ENCODE measurements at regions not wholly inside any gene's neighbourhood (a gene's known extent, or its start where the extent isn't known, plus 50 kb on each side); places are given as distances from the start of the nearest gene placed in this dataset.

DNA sequence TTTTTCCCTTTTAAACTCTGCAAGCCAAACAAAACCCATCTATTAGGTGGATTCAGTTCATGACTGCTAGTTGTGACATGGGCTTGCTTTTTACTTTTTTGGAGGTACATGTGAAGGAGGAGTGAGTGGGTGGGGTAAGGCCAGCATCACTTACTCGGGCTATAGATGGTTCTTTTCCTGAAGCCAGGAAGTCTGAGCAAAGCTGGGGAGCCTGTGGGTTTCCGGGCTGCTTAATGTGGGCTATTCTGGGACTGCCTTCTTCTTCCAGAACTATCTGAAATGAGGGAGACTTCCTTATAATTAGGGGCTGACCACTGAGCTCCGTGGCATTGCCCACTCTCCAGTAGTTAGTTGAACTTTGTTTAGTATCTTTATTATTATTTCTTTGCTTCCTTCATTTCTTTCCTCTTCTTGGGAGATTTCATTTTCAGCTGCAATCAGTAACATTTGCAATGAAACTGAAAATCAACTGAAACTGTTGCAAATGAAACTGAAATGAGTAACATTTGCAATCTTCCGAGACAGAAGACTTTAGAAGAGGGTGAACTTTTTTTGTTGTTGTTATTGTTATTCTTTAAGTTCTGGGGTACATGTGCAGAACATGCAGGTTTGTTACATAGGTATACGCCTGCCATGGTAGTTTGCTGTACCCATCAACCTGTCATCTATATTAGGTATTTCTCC lies 204.9 kb downstream of the LRRC70 start:
- Histone ChIP-seq H3K36me3 (ENCODE audit: control insufficient read depth, insufficient read depth, low read length) (no peaks in the 10 kb centered on the region), H2AFZ (no peak overlapping the region), H3K27me3 (ENCODE audit: control insufficient read depth, insufficient read depth, low read length) (no peaks in the 10 kb centered on the region), H3K4me3 (ENCODE audit: low read depth, low read length) (no peak overlapping the region), H3K9me3 (ENCODE audit: control insufficient read depth, low read length) (no peaks in the 10 kb centered on the region), H3K9ac (no peak overlapping the region), H3K4me2 (ENCODE audit: low read length) (no peak overlapping the region), H3K27ac (no peak overlapping the region), H3K4me1 (no peaks in the 10 kb centered on the region), H3K79me2 (no peaks in the 10 kb centered on the region)
- TF ChIP-seq, protein P1, sequence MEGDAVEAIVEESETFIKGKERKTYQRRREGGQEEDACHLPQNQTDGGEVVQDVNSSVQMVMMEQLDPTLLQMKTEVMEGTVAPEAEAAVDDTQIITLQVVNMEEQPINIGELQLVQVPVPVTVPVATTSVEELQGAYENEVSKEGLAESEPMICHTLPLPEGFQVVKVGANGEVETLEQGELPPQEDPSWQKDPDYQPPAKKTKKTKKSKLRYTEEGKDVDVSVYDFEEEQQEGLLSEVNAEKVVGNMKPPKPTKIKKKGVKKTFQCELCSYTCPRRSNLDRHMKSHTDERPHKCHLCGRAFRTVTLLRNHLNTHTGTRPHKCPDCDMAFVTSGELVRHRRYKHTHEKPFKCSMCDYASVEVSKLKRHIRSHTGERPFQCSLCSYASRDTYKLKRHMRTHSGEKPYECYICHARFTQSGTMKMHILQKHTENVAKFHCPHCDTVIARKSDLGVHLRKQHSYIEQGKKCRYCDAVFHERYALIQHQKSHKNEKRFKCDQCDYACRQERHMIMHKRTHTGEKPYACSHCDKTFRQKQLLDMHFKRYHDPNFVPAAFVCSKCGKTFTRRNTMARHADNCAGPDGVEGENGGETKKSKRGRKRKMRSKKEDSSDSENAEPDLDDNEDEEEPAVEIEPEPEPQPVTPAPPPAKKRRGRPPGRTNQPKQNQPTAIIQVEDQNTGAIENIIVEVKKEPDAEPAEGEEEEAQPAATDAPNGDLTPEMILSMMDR (IDR thresholded peaks at IDR 0.05), result no peak

DNA sequence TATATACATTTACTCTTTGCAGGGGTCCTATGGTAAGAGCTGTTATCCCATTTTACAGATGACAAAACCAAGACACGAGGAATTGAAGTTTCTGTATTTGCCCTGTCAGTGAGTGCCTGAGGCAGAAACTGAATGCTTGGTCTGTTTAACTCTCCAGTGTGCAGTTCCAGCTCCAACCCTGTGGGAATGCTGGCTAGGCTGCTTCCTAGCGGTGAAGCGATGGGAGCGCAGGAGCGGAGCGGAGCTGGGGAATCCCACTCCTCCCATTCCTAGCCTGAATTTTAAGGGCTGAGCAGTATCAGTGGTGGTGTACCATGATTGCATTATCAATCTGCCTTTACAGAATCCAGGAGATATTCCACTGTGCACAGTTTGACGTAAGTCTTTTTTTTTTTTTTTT lies 202.3 kb downstream of the LRRC70 start:
- H3K4me2 ChIP-seq (ENCODE audit: low read length), result no peak overlapping the region
- TF ChIP-seq, protein P1 (IDR thresholded peaks at IDR 0.05), result no peak

DNA sequence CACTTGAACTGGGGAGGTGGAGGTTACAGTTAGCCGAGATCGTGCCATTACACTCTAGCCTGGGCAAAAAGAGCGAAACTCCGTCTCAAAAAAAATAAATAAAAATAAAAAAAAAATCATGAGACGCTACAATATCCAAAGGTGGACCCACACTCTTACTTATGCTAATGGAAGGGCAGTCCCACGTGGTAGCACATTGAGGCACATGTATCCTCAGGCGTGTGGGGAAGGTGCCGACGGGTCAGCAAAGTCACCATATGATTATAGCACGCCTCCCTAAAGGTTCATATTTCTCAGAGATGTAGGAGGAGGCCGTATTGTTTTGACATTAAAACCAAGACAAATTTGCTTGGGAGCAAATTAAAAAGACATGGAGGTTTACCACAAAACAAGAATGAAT lies 201.6 kb downstream of the LRRC70 start:
- Histone ChIP-seq H3K79me2 (no peaks in the 10 kb centered on the region), H3K4me1 (no peaks in the 10 kb centered on the region), H2AFZ (no peak overlapping the region), H3K4me2 (ENCODE audit: low read length) (no peak overlapping the region), H3K27me3 (ENCODE audit: control insufficient read depth, insufficient read depth, low read length) (no peaks in the 10 kb centered on the region), H3K36me3 (ENCODE audit: control insufficient read depth, insufficient read depth, low read length) (no peaks in the 10 kb centered on the region), H3K9ac (no peak overlapping the region), H3K4me3 (ENCODE audit: low read depth, low read length) (no peak overlapping the region), H3K9me3 (ENCODE audit: control insufficient read depth, low read length) (no peaks in the 10 kb centered on the region), H3K27ac (no peak overlapping the region)
- TF ChIP-seq, protein P1 (IDR thresholded peaks at IDR 0.05), result no peak

More for the DNA sequence above, 202.3 kb downstream of the LRRC70 start:
- Histone ChIP-seq H3K9me3 (ENCODE audit: control insufficient read depth, low read length) (no peaks in the 10 kb centered on the region), H3K4me1 (no peaks in the 10 kb centered on the region), H3K27me3 (ENCODE audit: control insufficient read depth, insufficient read depth, low read length) (no peaks in the 10 kb centered on the region), H3K27ac (no peak overlapping the region), H3K9ac (no peak overlapping the region), H2AFZ (no peak overlapping the region), H3K4me3 (ENCODE audit: low read depth, low read length) (no peak overlapping the region), H3K79me2 (no peaks in the 10 kb centered on the region), H3K36me3 (ENCODE audit: control insufficient read depth, insufficient read depth, low read length) (no peaks in the 10 kb centered on the region)

DNA sequence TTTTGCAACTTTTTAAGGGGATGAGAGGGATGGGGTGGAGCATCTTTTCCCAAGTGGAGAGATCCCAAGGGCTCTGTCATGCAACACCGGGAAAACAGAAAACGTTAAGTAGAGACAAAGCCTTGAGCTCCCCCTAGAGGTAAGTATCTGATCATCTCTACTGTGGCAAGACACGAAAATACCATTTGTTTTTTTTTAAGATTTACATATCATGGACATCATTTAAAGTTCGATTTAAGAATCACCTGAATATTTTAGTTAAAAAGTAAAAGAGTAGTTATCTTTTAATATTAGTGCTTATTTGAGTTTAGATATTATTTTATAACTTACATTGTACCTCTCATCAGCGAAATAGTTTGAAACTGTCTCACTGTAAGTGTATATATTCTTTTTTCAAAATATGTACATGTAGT lies 200.4 kb downstream of the LRRC70 start:
- Histone ChIP-seq H3K4me2 (ENCODE audit: low read length) (no peak overlapping the region), H3K9me3 (ENCODE audit: control insufficient read depth, low read length) (no peaks in the 10 kb centered on the region), H3K36me3 (ENCODE audit: control insufficient read depth, insufficient read depth, low read length) (no peaks in the 10 kb centered on the region), H3K4me3 (ENCODE audit: low read depth, low read length) (no peak overlapping the region), H3K27me3 (ENCODE audit: control insufficient read depth, insufficient read depth, low read length) (no peaks in the 10 kb centered on the region), H3K79me2 (no peaks in the 10 kb centered on the region), H2AFZ (no peak overlapping the region), H3K4me1 (no peaks in the 10 kb centered on the region), H3K27ac (no peak overlapping the region), H3K9ac (no peak overlapping the region)
- TF ChIP-seq, protein P1 (IDR thresholded peaks at IDR 0.05), result peak; percentile 64

Data from parathyroid adenoma (tissue), 2 donors.